ENCODE measurements at regions not wholly inside any gene's neighbourhood (a gene's known extent, or its start where the extent isn't known, plus 50 kb on each side); places are given as distances from the start of the nearest gene placed in this dataset.

GRCh38 chr6:160831739-160832138 lies 129.7 kb downstream of the PLG start:
- TF ChIP-seq FOS (IDR thresholded peaks at IDR 0.05; ENCODE audit: borderline replicate concordance, insufficient read depth, low read length): no peak
- TF ChIP-seq POLR2A (IDR thresholded peaks at IDR 0.05; ENCODE audit: low read depth, low read length): no peak
- TF ChIP-seq JUN (IDR thresholded peaks at IDR 0.05; ENCODE audit: borderline replicate concordance, insufficient read depth, insufficient read length, low read depth): no peak
- TF ChIP-seq EZH2 (IDR thresholded peaks at IDR 0.05; ENCODE audit: borderline replicate concordance, low read depth, low read length, severe bottlenecking): no peak
- no peak for TF ChIP-seq CTCF (IDR thresholded peaks at IDR 0.05; ENCODE audit: extremely low read depth in 1 of 2, insufficient read depth in 1 of 2, low read depth in 1 of 2, low read length in 2 of 2)
- TF ChIP-seq GATA2 (IDR thresholded peaks at IDR 0.05; ENCODE audit: insufficient read depth, insufficient read length, low read depth, low read length): no peak
- no peak for TF ChIP-seq POLR2AphosphoS5 (IDR thresholded peaks at IDR 0.05; ENCODE audit: insufficient read depth, low read depth, low read length)
- no peak for TF ChIP-seq MAX (IDR thresholded peaks at IDR 0.05; ENCODE audit: insufficient read depth, insufficient read length)
- no peak for TF ChIP-seq MYC (IDR thresholded peaks at IDR 0.05; ENCODE audit: low read depth, low read length)
- DNase-seq (ENCODE audit: low read depth, low spot score) (no peak), FAIRE-seq (no peak)
- Histone ChIP-seq H3K4me1 (ENCODE audit: control insufficient read depth, extremely low read depth, insufficient read depth, low read length) (no peaks in the 10 kb centered on the region), H3K9me1 (replicated peaks; ENCODE audit: control insufficient read depth, extremely low read depth, insufficient read depth, low read length) (no peaks in the 10 kb centered on the region), H4K20me1 (replicated peaks; ENCODE audit: control insufficient read depth, extremely low read depth, insufficient read depth, low read length) (no peaks in the 10 kb centered on the region), H3K4me2 (ENCODE audit: insufficient read depth, low read length) (no peak overlapping the region), H2AFZ (ENCODE audit: low read depth, low read length) (no peak overlapping the region), H3K27ac (ENCODE audit: insufficient read depth, low read depth, low read length) (no peak overlapping the region), H3K9me3 (replicated peaks; ENCODE audit: control insufficient read depth, insufficient read depth, low read length) (no peaks in the 10 kb centered on the region), H3K27me3 (ENCODE audit: control insufficient read depth in 2 of 2, insufficient read depth in 2 of 2, low read length in 2 of 2) (no peaks in the 10 kb centered on the region), H3K4me3 (replicated peaks in 1 of 3; ENCODE audit: insufficient read depth in 1 of 3, low read depth in 1 of 3, low read length in 3 of 3) (no peak overlapping the region), H3K79me2 (ENCODE audit: control insufficient read depth, insufficient read depth, low read length) (no peaks in the 10 kb centered on the region), H3K9ac (replicated peaks; ENCODE audit: extremely low read depth, insufficient read depth, low read length) (no peak overlapping the region), H3K36me3 (ENCODE audit: control insufficient read depth in 2 of 2, extremely low read depth in 1 of 2, insufficient read depth in 2 of 2, low read length in 2 of 2) (no peaks in the 10 kb centered on the region)
- ChIA-PET POLR2A (no interaction called here), CTCF (no interaction called here)
- BruUV-seq (replicated peaks): no TSS peak
- intact Hi-C loops (cut with micrococcal nuclease): no loop called here
- dilution Hi-C loops (cut with MboI; ENCODE audit: extremely low pct_ligation_motif_present, low sequenced_read_pairs): no loop called here

All from endothelial cell of umbilical vein (primary cell).